Retina (tissue), 1 donor: ENCODE measurements at regions not wholly inside any gene's neighbourhood (a gene's known extent, or its start where the extent isn't known, plus 50 kb on each side); places are given as distances from the start of the nearest gene placed in this dataset.

Source experiments
- DNase-seq: peaks from one replicate; pipeline ENCODE4 v3.0.0-alpha.2; 2016

- DNase-seq: no peak
These were observed 98.2 kb downstream of the PDCL3 start for GRCh38 chr2:100660851-100661584.

GRCh38 chr2:100662866-100663265 lies 100.1 kb downstream of the PDCL3 start:
- DNase-seq: no peak

GRCh38 chr2:100664021-100664755 lies 101.4 kb downstream of the PDCL3 start:
- no peak for DNase-seq

- DNase-seq: no peak
These were observed 101.9 kb downstream of the PDCL3 start for GRCh38 chr2:100664756-100665101.

DNA sequence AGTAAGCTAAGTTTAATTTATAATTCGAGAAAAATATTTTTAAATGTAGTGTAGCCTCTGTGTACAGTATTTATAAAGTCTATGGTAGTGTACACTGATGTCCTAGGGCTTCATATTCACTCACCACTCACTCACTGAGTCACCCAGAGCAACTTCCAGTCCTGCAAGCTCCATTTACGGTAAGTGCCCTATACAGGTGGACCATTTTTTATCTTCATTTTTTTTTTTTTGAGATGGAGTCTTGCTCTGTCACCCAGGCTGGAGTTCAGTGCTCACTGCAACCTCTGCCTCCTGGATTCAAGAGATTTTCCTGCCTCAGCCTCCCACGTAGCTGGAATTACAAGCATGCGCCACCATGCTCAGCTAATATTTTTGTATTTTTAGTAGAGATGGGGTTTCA lies 104.2 kb downstream of the PDCL3 start:
- no peak for DNase-seq

- DNase-seq: no peak
These were observed 105.0 kb downstream of the PDCL3 start for GRCh38 chr2:100667801-100668200.

- no peak for DNase-seq
These were observed 107.4 kb downstream of the PDCL3 start for GRCh38 chr2:100670232-100670631.

DNA sequence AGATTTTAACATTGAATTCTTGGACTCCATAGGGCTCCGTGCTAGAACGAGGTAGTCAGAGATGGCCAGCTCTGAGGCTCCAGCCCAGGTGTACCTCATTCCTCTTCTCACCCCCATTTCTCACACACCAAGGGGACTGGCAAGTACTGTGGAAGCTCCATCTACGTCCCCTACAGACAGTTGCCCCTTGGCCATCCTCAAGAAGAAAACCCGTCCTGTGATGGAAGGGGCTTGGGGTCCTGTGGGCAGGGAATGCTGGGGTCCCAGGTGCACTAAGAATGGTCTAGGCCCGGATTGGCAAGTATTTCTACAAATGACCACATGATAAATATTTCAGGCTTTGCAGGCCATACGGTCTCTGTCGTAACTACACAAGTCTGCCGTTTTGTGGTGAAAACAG lies 110.3 kb downstream of the PDCL3 start:
- DNase-seq: no peak

- DNase-seq: no peak
These were observed 111.1 kb downstream of the PDCL3 start for GRCh38 chr2:100673691-100674485.

DNA sequence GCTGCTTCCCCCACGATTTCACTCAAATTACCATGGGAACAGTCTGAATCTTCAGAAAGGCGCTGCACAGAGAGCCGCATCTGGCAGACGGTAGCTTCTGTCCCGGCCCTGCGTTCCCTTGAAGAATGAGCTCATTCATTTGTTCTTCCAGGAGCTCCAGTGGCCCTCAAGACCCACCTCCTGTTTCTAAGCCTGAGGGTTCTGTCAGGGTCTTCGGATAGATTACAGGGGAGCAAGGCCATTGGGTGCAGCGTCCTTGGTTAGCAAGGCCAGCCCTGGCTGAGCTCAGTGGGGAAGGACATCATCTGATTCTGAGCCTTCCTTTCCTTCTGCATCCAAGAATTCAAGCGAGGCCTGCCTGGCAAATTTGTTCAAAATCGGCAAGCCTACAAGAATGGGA lies 111.9 kb downstream of the PDCL3 start:
- DNase-seq: no peak

GRCh38 chr2:100675373-100675772 lies 112.6 kb downstream of the PDCL3 start:
- no peak for DNase-seq

DNA sequence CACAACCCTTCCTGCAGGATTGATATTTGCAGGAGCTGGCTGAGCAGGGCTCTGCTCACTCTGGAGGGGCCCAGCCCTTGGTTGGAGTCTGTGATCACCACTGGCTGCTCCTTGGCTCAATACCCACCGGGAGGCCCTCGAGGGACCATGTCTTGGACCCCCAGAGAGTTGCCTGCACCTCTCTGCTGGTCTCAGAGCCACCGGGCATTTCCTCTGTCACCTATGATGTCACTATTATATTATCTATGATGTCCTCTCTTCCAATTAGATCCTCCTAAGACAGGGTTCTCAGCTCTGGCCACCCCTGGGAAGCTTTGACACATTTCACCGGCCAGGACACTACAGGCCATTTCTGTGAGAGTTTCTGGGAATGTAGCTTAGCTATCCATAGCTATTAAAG lies 113.1 kb downstream of the PDCL3 start:
- no peak for DNase-seq

DNA sequence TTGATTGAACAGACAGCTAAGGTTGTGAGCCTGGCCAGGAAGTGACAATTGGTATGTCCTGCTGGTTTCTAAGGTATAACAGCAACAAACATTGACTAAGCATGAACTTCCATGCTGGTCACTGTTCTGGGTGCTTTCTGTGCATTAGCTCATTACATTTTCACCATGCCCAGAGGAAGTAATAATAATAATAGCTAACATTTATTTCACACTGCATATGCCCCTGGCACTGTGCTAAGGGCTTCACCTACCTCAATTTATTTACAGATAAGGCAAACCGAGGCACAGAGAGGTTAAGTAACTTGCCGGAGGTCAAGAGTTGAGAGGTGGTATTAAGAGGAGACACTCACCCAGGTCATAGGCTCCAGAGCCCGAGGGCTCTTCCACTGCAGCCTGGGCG lies 113.6 kb downstream of the PDCL3 start:
- DNase-seq: no peak

- no peak for DNase-seq
These were observed 114.9 kb downstream of the PDCL3 start for GRCh38 chr2:100677611-100678185.

GRCh38 chr2:100679211-100679610 lies 116.4 kb downstream of the PDCL3 start:
- no peak for DNase-seq

DNA sequence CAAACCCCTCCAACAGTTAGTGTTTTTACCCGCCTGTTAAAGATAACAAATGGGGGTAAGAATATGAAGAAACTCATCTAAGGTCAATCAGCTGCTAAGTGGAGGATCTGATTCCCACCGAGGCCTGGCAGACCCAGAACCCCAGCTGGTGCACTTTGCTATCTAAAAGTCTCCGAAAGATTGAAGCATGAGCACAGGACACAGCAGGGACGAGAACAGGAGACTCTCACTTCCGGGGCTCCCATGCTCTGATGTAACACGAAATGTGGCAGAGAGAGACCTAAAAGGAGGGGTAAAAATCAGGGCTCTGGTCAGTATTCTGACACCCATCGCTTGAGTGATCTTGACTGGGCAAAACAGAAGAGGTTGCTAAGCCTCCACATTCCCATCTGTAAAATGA lies 119.7 kb downstream of the PDCL3 start:
- DNase-seq: no peak

DNA sequence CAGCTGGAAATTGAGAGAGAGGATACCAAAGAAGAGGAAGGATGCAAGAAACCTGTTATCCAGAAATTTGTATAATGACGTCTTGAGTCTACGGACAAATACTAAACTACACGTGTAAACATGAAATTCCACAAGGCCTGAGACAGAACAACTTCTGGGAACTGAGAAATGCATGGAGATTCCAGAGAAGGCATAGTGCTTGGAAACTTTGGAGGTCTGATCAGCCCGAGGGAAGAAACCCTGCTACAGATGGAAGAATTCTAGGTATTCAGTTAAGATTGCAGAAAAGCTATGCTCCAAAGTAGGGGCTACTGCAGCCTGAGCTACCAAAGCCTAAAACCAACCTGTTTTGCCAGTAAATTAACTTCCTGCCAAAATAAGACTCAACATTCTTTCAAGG lies 120.4 kb downstream of the PDCL3 start:
- no peak for DNase-seq

GRCh38 chr2:100691846-100692245 lies 128.1 kb upstream of the NPAS2 start:
- no peak for DNase-seq

DNA sequence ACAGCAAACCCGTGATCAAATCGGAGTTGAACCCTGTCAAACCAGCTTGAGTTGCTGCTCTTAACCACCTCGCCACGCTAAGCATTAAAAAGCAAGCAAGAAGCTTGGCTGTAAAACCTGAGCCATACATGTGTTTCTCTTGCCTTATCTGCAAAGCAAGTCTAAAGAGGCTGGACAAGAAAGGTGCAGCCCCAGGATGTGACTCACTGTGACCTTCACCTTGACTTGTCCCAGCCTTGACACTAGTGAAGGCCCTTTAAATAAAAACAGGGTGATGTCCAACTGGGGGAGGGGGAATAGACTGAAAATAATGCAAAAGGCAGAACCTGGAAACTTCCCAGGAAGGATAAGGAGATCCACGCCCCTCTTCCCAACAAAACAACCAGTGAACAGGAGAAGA lies 127.6 kb upstream of the NPAS2 start:
- DNase-seq: no peak

- DNase-seq: no peak
These were observed 127.0 kb upstream of the NPAS2 start for GRCh38 chr2:100692906-100693305.

DNA sequence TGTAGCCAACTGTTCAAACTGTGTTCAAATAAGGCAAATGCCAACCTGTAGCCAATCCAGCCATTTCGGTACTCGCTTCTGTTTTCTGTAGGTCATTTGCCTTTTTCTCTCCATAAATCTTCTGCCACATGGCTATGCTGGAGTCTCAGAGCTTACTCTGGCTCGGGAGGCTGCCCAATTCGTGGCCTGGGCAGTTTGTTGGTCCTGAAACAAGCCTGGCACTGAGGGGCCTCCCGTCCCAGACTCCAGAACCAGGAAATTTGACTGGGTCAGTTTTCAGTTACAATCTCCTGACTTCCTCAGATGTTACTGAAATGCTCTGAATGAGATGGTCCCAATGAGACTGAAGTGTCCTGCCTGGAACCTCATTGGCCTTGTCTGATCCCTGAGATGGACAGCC lies 120.8 kb upstream of the NPAS2 start:
- no peak for DNase-seq

GRCh38 chr2:100702438-100703109 lies 117.4 kb upstream of the NPAS2 start:
- no peak for DNase-seq

GRCh38 chr2:100703213-100703612 lies 116.7 kb upstream of the NPAS2 start:
- no peak for DNase-seq
